ENCODE measurements at regions not wholly inside any gene's neighbourhood (a gene's known extent, or its start where the extent isn't known, plus 50 kb on each side); places are given as distances from the start of the nearest gene placed in this dataset.
"Not testable (repeated sequence)": the region's sequence is repeated elsewhere in the genome, so short reads cannot be mapped to it uniquely, and the experiment has no call there.

DNA sequence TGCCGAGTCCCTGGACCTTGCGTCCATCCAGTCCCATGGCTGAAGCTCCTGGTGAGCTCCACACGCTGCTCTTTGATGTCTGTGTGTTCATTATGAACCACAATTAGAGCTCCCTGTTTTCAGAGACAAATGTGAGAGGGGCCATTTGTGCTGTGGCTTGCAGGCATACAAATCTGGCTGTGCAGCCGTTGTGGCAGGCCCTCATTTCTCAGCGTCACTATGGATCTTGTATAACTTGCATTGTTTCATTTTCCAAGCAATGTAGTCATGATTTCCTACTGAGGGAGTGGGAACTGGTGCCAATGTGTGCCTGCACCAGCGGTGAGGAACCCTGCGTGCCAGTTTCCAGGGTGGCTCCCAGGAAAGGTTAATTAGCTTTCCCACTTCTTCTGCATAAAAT is 542.6 kb downstream of the TMEM114 start:
- no peak for DNase-seq

DNA sequence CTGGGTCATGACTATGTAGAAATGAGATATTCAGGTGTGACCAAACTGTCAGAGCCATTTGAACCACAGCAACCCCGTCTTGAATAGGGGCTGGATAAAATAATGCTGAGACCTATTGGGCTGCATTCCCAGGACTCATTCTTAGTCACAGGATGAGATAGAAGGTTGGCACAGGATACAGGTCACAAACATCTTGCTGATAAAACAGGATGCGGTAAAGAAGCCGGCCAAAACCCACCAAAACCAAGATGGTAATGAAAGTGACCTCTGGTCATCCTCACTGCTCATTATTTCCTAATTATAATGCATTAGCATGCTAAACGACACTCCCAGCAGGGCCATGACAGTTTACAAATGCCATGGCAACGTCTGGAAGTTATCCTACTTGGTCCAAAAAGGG is 545.5 kb downstream of the TMEM114 start:
- no peak for DNase-seq

DNA sequence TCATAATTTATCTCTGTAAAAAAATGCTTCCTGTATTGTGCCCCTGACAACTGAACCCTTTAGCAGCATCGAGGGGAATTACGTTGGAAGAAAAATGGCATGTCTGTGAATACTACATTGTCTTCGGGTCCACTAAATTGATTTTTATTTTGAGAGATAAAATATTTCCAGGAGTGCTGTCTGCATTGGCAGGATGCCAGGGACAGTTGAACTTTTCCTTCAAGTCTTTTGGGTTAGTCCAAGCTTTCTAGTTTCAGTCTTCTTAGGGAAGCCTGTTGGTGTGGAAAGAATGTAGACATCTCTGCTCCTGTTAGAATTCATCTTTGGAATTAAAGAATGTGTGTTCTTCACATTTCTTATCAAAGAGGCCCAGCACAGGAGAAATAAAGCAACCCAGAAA is 557.9 kb downstream of the TMEM114 start:
- no peak for DNase-seq

DNA sequence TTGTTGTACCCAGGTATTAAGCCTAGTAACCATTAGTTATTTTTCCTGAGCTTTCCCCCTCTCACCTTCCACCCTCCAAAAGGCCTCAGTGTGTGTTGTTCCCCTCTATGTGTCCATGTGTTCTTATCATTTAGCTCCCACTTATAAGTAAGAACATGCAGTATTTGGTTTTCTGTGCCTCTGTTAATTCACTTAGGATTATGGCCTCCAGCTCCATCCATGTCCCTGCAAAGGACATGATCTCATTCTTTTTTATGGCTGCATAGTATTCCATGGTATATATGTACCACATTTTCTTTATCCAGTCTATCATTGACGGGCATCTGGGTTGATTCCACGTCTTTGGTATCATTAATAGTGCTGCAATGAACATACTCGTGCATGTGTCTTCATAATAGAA is 560.3 kb downstream of the TMEM114 start:
- not testable (repeated sequence) for DNase-seq

DNA sequence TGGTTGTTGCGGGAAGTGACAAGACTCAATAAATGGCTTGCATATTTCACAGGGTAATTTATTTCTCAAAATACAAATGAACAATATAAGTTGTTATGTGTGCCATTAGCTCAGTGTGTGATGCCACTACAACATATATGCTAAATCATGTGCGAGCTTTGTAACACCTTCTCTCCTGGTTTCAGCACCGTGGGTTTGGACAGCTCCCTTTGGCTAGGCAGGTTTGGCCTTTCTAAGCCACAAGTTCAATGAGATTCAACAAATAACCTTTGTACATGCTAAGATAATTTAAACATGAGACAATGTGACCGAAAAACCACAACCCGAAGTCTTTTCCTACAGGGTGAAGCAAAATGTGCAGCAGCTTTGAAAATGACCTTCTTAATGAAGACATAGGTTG is 563.9 kb downstream of the TMEM114 start:
- no peak for DNase-seq

DNA sequence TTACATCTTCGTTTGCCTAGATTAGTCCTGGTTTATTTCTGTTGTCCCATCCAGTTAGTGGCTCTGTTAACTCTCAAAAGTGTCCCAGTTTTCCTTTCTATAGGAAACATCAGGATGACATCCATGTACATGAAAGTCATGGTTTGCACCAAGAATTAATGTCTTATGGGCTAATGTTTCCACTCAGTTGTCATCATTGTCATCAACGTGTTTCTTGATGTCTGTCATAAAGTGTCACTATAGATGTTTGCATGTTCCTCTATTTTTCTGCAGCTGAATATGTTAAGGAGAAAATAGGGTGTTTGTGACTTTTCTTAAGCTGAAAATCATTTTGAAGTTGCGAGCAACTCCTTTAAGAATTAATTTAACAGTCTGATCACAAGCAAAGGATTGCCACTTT is 567.0 kb downstream of the TMEM114 start:
- no peak for DNase-seq

DNA sequence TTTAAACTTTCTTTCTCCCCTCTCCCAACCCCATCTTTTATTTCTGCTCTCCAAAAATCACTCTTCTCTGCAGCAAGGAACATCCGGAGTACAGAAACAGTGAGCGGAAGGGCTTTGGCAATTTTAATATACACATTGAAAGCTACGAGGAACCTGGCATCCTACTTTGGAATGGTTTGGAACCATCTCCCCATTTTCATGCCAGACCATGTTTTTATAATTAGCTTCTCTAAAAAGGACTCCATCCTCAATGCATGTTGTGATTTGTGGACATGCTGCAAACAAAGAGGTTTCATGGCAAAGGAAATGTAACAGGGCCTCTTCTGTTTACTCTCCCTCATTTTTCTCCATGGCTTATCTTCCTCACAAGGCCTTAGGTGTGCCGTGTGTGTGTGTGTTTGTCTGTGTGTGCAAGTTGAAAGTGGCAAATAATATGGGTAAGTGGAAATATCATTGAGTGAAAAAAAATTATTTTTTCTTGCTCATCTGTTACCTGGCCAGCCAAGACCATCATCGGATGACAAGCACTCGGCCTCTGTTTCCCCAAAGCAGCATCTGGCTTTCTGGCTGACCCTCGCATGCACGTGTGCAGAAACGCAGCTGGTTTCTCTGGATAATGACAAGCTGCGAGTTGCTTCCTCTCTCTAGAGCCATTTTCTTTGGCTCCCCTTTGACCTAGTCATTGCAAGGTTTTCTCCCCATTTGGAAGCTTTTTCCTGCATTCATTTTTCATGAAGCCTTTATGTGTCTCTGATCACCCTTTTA is 585.0 kb downstream of the TMEM114 start:
- no peak for DNase-seq

DNA sequence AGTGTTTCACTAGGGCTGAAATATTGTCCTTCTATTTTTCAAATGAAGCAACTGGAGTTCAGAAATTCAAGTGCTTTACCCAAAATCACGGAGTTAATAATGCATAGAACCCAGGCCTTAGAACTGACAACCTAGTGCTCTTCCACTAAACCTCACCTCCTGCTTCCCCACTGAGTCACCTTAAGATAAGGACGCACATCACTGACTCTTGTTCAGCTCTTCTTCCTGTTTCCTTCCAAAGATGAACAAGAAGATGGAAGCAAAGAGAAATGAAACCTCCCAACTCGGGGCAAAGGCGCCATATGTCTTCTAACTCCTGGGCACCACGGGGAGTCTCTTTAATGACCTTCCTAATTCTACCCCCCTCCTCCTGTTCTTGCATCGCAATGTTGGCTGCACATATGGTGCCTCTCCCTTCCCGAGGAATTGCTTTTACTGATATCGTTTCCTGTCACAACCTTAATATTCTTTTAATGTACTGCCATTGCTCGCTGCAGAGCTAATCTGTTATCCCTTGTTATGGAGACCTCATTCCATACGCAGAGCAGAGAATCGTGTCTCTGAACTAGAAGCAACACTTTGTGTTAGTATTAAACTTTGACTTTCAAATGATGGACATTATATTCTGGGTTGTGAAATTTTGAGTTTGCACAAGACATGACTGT is 591.4 kb downstream of the TMEM114 start:
- DNase-seq: no peak

DNA sequence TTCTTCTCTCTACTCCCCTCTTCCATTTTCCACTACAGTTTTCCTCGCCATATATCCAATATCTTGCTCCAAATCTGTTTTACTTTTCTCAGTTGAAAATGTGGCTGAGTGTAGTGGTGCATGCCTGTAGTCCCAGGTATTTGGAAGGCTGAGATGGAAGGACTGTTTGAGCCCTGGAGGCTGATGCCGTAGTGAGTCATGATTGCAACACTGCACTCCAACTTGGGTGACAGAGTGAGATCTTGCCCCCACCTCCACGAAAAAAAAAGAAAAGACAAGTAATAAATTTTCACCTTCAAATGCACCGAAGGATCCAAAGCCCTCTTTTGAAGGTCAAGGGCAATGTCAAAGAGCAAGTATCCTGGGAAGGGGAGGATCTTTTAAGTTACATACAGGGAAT is 592.3 kb downstream of the TMEM114 start:
- no peak for DNase-seq

DNA sequence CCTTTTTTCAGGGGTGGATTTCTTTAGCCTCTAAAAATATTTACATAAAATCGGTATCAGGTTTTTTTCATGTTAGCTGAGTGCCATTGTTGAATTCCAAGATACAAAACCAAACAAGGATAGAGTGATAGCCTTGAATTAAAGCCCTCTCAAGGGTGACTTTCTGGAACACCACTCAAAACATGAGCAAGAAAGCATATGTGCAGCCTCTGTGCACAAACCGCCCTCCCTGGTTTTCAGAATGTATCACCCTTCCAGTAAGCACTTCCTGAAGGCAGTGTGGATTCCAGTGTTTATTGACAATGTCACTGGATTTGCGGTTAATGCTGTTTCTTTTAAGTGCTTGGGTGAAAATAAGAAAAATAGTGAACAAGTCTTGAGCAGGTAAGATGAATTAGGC is 597.7 kb downstream of the TMEM114 start:
- no peak for DNase-seq

DNA sequence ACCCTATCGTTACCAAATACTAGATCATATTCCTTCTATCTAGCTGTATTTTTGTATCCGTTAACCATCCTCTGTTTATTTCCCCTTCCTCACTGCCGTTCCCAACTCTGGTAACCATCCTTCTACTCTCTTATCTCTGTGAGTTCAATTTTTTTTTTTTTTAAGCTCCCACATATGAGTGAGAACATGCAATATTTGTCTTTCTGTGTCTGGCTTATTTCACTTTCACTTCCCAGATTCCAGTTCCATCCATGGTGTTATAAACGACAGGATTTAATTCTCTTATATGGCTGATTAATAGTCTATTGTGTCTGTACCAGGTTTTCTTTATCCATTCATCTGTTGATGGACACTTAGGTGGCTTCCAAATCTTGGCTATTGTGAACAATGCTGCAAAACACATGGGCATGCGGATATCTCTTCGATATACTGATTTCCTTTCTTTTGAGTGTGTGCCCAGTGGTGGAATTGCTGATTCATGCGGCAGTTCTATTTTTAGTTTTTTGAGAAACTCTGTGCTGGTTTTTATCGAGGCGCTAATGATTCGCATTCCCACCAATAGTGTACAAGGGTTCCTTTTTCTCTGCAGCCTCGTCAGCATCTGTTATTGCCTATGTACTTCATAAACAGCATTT is 599.6 kb downstream of the TMEM114 start:
- DNase-seq: no peak

DNA sequence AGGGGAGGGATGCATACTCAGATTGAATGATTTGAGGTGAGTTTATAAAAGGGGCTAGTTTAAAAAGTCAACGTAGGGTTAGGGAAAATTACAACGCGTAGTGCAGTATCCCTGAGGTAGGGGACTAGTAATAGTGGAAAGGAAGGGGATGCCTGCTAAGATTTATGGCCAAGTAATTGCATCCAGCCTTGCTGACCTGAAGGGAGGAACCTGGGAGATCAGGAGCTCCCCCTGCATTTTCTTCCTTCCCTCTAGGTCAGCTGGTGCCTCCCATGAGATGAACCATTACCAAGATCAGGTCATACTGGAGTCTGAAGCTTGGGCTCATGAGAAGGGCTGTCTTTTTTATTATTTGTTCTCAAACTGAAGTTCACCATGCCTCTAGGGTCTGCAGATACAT is 606.6 kb downstream of the TMEM114 start:
- no peak for DNase-seq

DNA sequence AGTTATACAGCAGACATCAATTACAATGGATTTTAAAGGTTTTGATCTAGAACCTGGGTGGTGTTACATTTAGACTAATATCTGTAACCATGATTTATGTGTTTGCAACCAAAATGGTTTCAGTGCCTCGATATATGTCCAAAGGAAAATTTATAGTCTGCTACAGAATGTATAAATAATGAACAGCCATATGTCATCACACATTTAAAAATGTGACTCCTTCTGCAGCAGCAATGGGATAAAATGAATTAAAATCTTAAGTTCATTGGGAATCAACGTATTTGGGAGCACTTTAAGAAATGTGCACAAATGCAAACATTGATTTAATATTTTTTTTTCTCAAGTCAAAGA is 610.2 kb downstream of the TMEM114 start:
- DNase-seq: no peak

DNA sequence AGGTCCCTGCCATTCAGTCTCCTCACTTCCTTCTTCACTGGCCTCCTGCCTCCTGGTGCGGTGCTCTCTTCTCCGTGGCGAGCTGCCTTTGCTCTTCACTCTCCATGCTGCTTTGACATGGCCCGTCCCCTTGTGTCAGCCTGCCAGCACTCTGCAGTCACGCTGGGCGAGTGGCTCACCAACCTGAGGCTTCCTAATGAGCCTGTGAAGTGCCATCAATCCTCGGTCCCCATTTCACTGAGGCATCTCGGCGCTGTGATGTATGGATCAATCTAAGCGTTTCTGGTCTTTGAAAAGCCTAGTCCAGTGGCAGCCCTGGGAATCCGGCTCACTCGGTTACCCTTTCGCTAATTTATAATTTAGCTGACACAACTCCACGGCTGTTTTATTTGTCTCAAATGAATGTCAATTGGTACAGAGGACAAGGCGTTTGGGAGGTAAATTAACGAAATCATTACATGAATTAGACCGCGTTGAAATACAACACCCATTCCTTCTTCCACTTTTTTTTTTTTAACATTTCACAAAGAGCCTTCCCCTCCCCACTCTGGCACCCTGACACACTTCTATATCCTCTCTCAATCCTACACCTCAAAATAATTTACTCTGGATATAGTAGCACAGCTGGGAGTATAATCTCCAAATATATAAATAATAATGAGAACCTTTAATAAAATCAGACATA is 610.7 kb downstream of the TMEM114 start:
- DNase-seq: no peak

DNA sequence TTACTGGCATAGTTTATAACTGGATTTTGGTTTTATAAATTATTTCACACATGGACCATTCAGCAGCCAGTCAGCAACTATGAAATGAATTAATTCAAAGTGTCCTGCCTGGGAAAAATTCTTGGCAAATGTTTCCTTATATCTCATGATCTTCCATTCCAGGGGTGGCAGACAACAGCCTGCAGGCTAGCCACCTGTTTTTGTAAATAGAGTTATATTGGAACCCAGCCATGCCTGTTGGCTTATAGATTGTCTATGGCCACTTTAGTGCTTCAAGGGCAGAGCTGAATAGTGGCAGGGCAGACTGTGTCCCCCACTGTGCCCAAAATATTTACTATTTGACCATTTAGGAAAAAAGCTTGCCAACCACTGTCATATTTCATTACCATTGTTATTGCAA is 613.7 kb downstream of the TMEM114 start:
- DNase-seq: no peak

DNA sequence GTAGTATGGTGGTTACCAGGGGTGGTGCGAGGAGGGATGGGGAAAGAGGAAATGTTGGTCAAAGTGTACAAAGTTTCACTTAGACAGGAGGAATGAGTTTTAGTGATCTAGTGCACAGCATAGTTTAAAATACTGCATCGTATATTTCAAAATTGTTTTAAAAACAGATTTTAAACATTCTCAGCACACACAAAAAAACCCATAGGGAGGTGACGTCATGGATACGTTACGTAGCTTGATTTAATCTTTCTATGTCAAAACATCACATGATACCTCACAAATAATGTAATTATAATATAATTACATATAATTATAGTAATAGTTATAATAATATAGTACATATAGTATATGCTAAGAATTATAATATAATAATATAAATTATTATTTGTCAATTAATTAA is 614.2 kb downstream of the TMEM114 start:
- no peak for DNase-seq

DNA sequence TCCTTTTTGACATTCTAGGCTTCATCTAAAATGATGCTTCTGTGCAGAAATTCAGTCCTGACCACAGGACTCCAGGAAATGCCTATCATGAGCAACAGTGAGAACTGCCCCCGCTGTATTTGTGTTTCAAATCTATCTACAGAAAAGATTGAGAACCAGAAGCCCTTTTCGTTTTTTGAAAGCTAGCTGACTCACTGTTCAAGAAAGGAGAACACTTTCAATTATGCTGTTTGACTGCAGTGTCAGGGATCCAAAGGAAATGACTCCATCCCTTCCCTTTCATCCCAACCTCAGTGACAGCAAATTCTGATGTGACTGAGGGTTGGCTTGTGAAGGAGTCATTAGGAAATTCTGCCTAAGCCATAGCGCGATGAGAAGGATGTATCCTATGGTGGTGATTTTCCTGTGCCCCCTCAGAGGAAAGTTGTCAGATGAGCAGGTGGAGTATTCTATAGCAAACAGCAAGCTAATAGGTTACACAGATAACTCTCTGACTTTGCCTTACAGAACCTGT is 622.3 kb downstream of the TMEM114 start:
- DNase-seq: no peak

DNA sequence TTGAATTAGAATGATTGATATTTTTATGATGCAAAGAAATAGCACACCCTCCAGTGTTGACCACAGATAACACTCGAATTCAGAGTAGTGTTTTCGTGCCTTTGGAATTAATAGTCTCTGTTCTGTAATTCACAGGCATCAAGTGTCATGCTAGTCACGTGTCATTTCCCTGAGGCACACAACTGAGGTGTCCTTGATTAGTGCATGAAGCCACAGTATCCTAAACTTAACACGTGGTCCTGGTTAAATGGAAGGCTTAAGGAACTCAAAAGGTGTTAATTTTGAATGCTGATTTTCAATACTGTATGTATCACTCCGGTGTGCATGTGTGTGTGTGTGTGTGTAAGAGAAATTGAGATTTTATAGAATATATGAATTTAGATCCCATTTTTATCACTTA is 625.6 kb downstream of the TMEM114 start:
- no peak for DNase-seq

DNA sequence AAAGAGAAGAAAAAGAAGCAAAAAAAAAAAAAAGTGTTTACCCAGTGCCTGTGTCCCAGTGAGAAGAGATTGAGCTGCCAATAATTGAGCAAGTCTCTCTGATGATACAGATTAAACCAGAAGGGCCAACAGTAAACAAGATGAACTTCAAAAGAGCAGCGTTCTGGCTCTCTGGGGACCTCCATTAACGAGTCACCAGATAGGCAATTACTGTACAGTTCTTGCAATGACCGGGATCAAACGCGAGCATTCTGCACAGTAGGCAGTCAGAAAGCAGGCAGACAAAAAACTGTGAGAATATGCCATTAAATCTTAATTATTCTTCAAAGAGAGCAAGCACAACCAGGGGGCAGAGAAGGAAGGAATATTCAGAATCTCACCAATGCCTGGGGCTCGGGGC is 626.1 kb downstream of the TMEM114 start:
- no peak for DNase-seq

DNA sequence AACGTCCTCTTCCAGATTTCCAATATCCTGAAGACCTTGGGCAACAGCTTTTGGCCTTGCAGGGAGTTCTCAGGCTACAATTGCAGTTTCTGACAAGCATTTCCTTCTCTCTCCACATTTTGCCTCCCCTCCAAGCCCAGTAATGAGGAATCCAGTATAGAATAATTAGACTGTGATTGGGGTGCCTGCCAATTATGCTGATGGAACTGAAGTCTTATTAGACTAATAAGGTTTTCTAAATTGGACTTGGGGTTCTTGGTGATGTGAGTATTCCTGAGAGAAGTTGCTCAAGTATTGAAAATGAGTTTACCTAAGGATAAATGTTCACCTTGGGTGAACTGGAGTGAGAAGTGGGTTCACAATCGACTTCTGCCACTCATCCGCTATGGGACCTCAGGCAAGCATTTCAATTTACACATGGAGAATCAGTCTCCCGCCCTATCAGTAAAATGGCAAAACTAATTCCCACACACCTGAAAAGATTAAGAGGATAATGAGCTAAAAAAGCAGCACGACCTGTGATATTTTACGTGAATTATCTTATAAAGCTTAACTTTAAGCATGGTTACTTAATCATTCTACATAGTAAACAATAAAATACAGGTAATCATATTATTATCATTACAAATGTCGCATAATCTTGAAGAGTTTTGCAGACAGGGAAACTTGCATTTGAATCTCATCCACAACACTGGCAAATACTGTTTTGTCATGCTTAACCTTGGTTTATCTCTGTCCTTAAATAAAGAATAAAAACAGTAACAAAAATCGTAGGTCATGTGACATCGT is 628.0 kb downstream of the TMEM114 start:
- no peak for DNase-seq

DNA sequence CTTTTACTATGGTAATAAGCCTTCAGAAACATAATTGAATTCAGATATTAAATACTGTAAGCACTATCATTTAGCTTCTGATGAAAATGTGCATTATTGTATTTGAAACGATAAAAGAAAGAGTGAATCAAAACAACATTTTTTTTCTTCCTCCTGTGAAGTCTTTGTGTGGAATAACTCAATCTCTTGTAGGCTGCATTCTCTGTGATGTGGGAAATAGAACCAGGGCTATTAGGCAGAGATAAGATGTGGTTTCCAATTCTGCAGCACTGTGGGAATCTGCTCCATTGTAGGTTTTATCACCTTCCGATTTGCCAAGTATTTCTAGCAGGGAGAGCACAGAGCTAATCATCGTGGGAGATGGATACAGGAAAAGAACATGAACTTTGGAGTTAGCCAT is 624.5 kb downstream of the RBFOX1 start:
- no peak for DNase-seq

DNA sequence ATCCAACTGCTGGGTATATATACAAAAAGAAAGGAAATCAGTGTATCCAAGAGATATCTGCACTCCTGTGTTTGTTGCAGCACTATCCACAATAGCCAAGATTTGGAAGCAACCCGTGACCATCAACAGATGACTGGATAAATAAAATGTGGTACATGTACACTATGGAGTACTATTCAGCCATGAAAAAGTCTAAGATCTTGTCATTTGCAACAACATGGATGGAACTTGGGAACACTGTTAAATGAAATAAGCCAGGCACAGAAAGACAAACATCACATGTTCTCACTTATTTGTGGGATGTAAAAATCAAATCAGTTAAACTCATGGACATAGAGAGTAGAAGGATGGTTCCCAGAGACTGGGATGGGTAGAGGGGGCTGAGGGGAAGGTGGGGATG is 620.7 kb downstream of the RBFOX1 start:
- DNase-seq: no peak

DNA sequence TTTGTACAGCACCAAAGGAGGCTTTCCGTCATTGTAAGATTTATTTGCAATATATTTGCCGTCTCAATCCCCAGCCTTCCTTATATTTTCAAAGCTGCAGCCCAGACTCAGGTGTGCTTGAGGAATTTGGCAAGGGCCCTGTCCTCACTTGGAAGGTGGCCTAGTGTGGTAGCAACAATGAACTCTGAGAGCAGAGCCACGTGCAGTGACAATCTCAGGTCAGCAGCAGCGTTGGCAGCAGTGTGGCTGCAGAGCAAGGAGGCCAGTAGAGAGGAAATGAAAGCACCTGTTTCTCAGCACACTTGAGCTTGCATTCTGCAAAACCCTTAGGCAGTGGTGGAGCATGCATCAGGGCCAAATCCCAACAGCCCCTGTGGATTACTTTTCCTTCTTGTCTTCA is 613.5 kb downstream of the RBFOX1 start:
- no peak for DNase-seq

All from NCI-H524 (cell line).